ENCODE measurements at regions not wholly inside any gene's neighbourhood (a gene's known extent, or its start where the extent isn't known, plus 50 kb on each side); places are given as distances from the start of the nearest gene placed in this dataset.

GRCh38 chr2:120831891-120832290 lies 96.2 kb downstream of the GLI2 start:
- TF ChIP-seq POLR2A (IDR thresholded peaks at IDR 0.05; ENCODE audit: low read depth, low read length) (no peak), PAX5 (IDR thresholded peaks at IDR 0.05; ENCODE audit: insufficient read depth, low read length, severe bottlenecking) (no peak), POLR2AphosphoS5 (IDR thresholded peaks at IDR 0.05; ENCODE audit: low read depth, low read length) (no peak)
